B cell (primary cell): ENCODE measurements at regions not wholly inside any gene's neighbourhood (a gene's known extent, or its start where the extent isn't known, plus 50 kb on each side); places are given as distances from the start of the nearest gene placed in this dataset.

Source experiments
- EZH2 ChIP-seq: IDR thresholded peaks from 2 replicates; pipeline ENCODE4 v1.6.1; 2012; ENCODE audit warnings: borderline replicate concordance, low read depth, mild to moderate bottlenecking, moderate library complexity, low read length; ENCODE audit not compliant: insufficient read depth, poor library complexity, severe bottlenecking
- TF ChIP-seq, protein P1 (sequence below): fragments of 200-600 bp; IDR thresholded peaks from one replicate; pipeline ENCODE4 v1.8.0; 2022; ENCODE audit warnings: antibody characterized with exemption, mild to moderate bottlenecking

DNA sequence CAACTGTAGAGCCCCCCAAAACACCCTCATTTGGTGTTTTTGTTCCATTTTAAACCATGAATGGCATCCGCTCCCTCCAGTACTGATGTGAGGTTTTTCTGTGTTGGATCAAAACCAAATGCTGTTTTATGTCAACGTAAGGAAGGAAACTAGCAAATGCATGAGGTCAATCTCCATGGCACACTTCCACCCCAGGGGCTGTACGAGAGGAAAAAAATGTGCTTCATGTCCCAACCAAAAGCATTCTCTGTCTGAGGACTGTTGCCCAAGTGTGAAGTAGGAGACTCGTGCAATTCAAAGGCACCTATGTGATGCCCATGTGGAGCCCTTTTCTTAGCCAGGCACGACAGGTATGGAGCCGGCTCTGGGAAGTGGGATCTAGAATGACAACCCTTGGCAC, 180.3 kb upstream of the MKI67 start:
- TF ChIP-seq EZH2: no peak
- TF ChIP-seq, protein P1, sequence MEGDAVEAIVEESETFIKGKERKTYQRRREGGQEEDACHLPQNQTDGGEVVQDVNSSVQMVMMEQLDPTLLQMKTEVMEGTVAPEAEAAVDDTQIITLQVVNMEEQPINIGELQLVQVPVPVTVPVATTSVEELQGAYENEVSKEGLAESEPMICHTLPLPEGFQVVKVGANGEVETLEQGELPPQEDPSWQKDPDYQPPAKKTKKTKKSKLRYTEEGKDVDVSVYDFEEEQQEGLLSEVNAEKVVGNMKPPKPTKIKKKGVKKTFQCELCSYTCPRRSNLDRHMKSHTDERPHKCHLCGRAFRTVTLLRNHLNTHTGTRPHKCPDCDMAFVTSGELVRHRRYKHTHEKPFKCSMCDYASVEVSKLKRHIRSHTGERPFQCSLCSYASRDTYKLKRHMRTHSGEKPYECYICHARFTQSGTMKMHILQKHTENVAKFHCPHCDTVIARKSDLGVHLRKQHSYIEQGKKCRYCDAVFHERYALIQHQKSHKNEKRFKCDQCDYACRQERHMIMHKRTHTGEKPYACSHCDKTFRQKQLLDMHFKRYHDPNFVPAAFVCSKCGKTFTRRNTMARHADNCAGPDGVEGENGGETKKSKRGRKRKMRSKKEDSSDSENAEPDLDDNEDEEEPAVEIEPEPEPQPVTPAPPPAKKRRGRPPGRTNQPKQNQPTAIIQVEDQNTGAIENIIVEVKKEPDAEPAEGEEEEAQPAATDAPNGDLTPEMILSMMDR: no peak
